ENCODE measurements at regions not wholly inside any gene's neighbourhood (a gene's known extent, or its start where the extent isn't known, plus 50 kb on each side); places are given as distances from the start of the nearest gene placed in this dataset.
"Not testable (repeated sequence)": the region's sequence is repeated elsewhere in the genome, so short reads cannot be mapped to it uniquely, and the experiment has no call there.

- Histone ChIP-seq H3K9me3 (ENCODE audit: control insufficient read depth, insufficient read depth, low read length) (no peaks in the 10 kb centered on the region), H3K79me2 (ENCODE audit: control insufficient read depth, low read length) (no peaks in the 10 kb centered on the region), H3K36me3 (ENCODE audit: control insufficient read depth, low read length) (no peaks in the 10 kb centered on the region), H3F3A (ENCODE audit: control insufficient read depth, insufficient read depth) (no peaks in the 10 kb centered on the region), H3K4me1 (ENCODE audit: control insufficient read depth, low read length) (no peaks in the 10 kb centered on the region), H3K4me3 (ENCODE audit: low read length) (no peak overlapping the region), H4K20me1 (ENCODE audit: control insufficient read depth, insufficient read depth, low read depth, low read length) (no peaks in the 10 kb centered on the region), H3K9me2 (replicated peaks; ENCODE audit: control insufficient read depth, low read length) (no peaks in the 10 kb centered on the region), H3K27ac (ENCODE audit: low read depth, low read length) (no peak overlapping the region), H3K27me3 (ENCODE audit: control insufficient read depth, low read length) (no peaks in the 10 kb centered on the region), H3K4me2 (ENCODE audit: low read length) (no peak overlapping the region)
- TF ChIP-seq EZH2phosphoT487 (IDR thresholded peaks at IDR 0.05; ENCODE audit: borderline replicate concordance, low read length): no peak
- no peak for TF ChIP-seq CTCF (IDR thresholded peaks at IDR 0.05; ENCODE audit: low read depth, low read length, poor library complexity, severe bottlenecking)
Measured at GRCh38 chr10:34015700-34016099, 681.2 kb upstream of the NRP1 start.

- no peaks in the 10 kb centered on the region for H4K20me1 ChIP-seq (ENCODE audit: control insufficient read depth, insufficient read depth, low read depth, low read length)
- H3F3A ChIP-seq (ENCODE audit: control insufficient read depth, insufficient read depth): no peaks in the 10 kb centered on the region
Measured at GRCh38 chr10:34013235-34013634, 678.8 kb upstream of the NRP1 start.

GRCh38 chr10:34010891-34011290 lies 676.4 kb upstream of the NRP1 start:
- Histone ChIP-seq H3K79me2 (ENCODE audit: control insufficient read depth, low read length) (no peaks in the 10 kb centered on the region), H4K20me1 (ENCODE audit: control insufficient read depth, insufficient read depth, low read depth, low read length) (no peaks in the 10 kb centered on the region), H3K27ac (ENCODE audit: low read depth, low read length) (no peak overlapping the region), H3K4me1 (ENCODE audit: control insufficient read depth, low read length) (no peaks in the 10 kb centered on the region), H3K4me3 (ENCODE audit: low read length) (no peak overlapping the region), H3K36me3 (ENCODE audit: control insufficient read depth, low read length) (no peaks in the 10 kb centered on the region), H3K9me2 (replicated peaks; ENCODE audit: control insufficient read depth, low read length) (no peaks in the 10 kb centered on the region), H3K9me3 (ENCODE audit: control insufficient read depth, insufficient read depth, low read length) (no peaks in the 10 kb centered on the region), H3K4me2 (ENCODE audit: low read length) (no peak overlapping the region), H3F3A (ENCODE audit: control insufficient read depth, insufficient read depth) (no peaks in the 10 kb centered on the region), H3K27me3 (ENCODE audit: control insufficient read depth, low read length) (no peaks in the 10 kb centered on the region)
- TF ChIP-seq EZH2phosphoT487 (IDR thresholded peaks at IDR 0.05; ENCODE audit: borderline replicate concordance, low read length) (no peak), CTCF (IDR thresholded peaks at IDR 0.05; ENCODE audit: low read depth, low read length, poor library complexity, severe bottlenecking) (no peak)

More at GRCh38 chr10:34013235-34013634, 678.8 kb upstream of the NRP1 start:
- H3K9me2 ChIP-seq (replicated peaks; ENCODE audit: control insufficient read depth, low read length): no peaks in the 10 kb centered on the region
- H3K9me3 ChIP-seq (ENCODE audit: control insufficient read depth, insufficient read depth, low read length): no peaks in the 10 kb centered on the region
- H3K4me1 ChIP-seq (ENCODE audit: control insufficient read depth, low read length): no peaks in the 10 kb centered on the region
- H3K4me3 ChIP-seq (ENCODE audit: low read length): no peak overlapping the region
- no peak overlapping the region for H3K27ac ChIP-seq (ENCODE audit: low read depth, low read length)
- TF ChIP-seq CTCF (IDR thresholded peaks at IDR 0.05; ENCODE audit: low read depth, low read length, poor library complexity, severe bottlenecking) (no peak), EZH2phosphoT487 (IDR thresholded peaks at IDR 0.05; ENCODE audit: borderline replicate concordance, low read length) (no peak)
- no peaks in the 10 kb centered on the region for H3K27me3 ChIP-seq (ENCODE audit: control insufficient read depth, low read length)
- no peaks in the 10 kb centered on the region for H3K36me3 ChIP-seq (ENCODE audit: control insufficient read depth, low read length)
- H3K79me2 ChIP-seq (ENCODE audit: control insufficient read depth, low read length): no peaks in the 10 kb centered on the region
- no peak overlapping the region for H3K4me2 ChIP-seq (ENCODE audit: low read length)

- H3K27ac ChIP-seq (ENCODE audit: low read depth, low read length); H3K27me3 ChIP-seq (ENCODE audit: control insufficient read depth, low read length); H3K79me2 ChIP-seq (ENCODE audit: control insufficient read depth, low read length); H3K4me2 ChIP-seq (ENCODE audit: low read length); H3K9me3 ChIP-seq (ENCODE audit: control insufficient read depth, insufficient read depth, low read length); H3K9me2 ChIP-seq (replicated peaks; ENCODE audit: control insufficient read depth, low read length); H4K20me1 ChIP-seq (ENCODE audit: control insufficient read depth, insufficient read depth, low read depth, low read length); H3F3A ChIP-seq (ENCODE audit: control insufficient read depth, insufficient read depth); H3K4me3 ChIP-seq (ENCODE audit: low read length); H3K36me3 ChIP-seq (ENCODE audit: control insufficient read depth, low read length); H3K4me1 ChIP-seq (ENCODE audit: control insufficient read depth, low read length): not testable (repeated sequence)
Measured at GRCh38 chr10:34010228-34010627, 675.8 kb upstream of the NRP1 start.
